Smooth muscle cell (in vitro differentiated cells): ENCODE measurements at regions not wholly inside any gene's neighbourhood (a gene's known extent, or its start where the extent isn't known, plus 50 kb on each side); places are given as distances from the start of the nearest gene placed in this dataset.

Source experiments
- DNase-seq: peaks from one replicate; lab custom pipeline; 2025; ENCODE audit not compliant: unreplicated experiment; lab: John Stamatoyannopoulos, UW
- H2AFZ ChIP-seq: fragments of 200-600 bp; sonication (generic); 2 replicates; pipeline ENCODE4 v1.6.0; 2016; ENCODE audit warnings: antibody characterized with exemption, low read depth, mild to moderate bottlenecking
- H3F3A ChIP-seq: fragments of 200-600 bp; sonication (generic); 2 replicates; pipeline ENCODE4 v1.6.0; 2017; ENCODE audit warnings: antibody characterized with exemption, low read depth
- H3K27ac ChIP-seq: fragments of 200-600 bp; sonication (generic); 2 replicates; pipeline ENCODE4 v1.5.1; 2016; ENCODE audit warnings: low read depth, mild to moderate bottlenecking
- H3K27me3 ChIP-seq: fragments of 200-600 bp; sonication (generic); 2 replicates; pipeline ENCODE4 v1.6.1; 2016; ENCODE audit warnings: low read depth, mild to moderate bottlenecking
- H3K36me3 ChIP-seq: fragments of 200-600 bp; sonication (generic); 2 replicates; pipeline ENCODE4 v1.5.1; 2016; ENCODE audit warnings: low read depth
- H3K4me1 ChIP-seq: fragments of 200-600 bp; sonication (generic); 2 replicates; pipeline ENCODE4 v1.5.1; 2016; ENCODE audit warnings: low read depth
- H3K4me2 ChIP-seq: fragments of 200-600 bp; sonication (generic); 2 replicates; pipeline ENCODE4 v1.6.0; 2016; ENCODE audit warnings: mild to moderate bottlenecking
- H3K4me3 ChIP-seq: fragments of 200-600 bp; sonication (generic); 2 replicates; pipeline ENCODE4 v1.5.1; 2016; ENCODE audit warnings: mild to moderate bottlenecking
- H3K79me2 ChIP-seq: fragments of 200-600 bp; sonication (generic); 2 replicates; pipeline ENCODE4 v1.6.0; 2016; ENCODE audit warnings: low read depth, mild to moderate bottlenecking
- H3K9ac ChIP-seq: fragments of 200-600 bp; sonication (generic); 2 replicates; pipeline ENCODE4 v1.6.0; 2016; ENCODE audit warnings: low read depth
- H3K9me3 ChIP-seq: fragments of 200-600 bp; sonication (generic); replicated peaks from 2 replicates; pipeline ENCODE4 v1.5.1; 2016; ENCODE audit warnings: low read depth
- H4K20me1 ChIP-seq: fragments of 200-600 bp; sonication (generic); 2 replicates; pipeline ENCODE4 v1.6.0; 2016; ENCODE audit warnings: low read depth
- CTCF ChIP-seq: fragments of 200-600 bp; sonication (generic); IDR thresholded peaks from 2 replicates; pipeline ENCODE4 v1.5.1; 2017; ENCODE audit warnings: borderline replicate concordance, mild to moderate bottlenecking, antibody characterized with exemption; ENCODE audit not compliant: insufficient read depth, poor library complexity, severe bottlenecking
- WGBS: methylation state at CpG from one replicate; pipeline ENCODE4 v1.1.7; 2016; ENCODE audit warnings: low lambda C conversion rate; 5-methylcytosine and 5-hydroxymethylcytosine counted together

DNA sequence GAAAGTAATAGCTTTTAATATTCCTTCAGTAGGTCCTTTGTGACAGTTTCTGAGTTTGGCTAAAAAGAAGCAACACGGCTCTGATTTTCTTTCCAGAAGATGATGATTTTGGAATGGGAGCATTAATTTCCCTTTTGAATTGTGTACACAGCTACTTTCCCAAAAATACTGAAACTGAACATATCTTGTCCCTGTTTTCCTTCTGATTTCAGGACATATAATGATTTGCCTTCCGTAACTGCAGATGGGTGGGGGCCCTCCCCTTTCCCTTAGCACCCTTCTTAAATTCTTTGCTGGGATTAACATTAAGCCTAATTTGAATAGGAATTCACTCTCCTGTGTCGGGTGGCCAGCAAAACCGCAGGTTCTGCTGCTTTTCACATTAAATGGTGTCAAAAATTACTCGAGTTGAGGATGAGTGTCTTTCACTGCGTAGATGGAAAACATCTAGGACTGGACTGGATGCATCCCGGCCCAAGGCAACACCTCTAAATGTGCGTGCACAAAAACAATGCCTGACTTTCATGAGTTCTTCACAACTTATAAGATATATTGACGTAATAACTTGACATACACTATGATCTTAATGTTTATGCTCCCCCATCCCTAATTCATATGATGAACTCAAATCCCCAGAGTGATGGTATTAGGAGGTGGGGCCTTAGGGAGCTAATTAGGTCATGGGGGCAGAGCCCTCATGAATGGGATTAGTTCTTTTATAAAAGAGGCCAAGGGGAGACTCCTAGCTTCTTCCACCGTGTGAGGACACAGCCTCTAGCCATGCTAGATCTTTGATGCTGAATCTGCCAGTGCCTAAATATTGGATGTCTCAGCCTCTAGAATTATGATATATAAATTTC is 158.1 kb downstream of the AEBP2 start:
- H2AFZ ChIP-seq = no peak overlapping the region

GRCh38 chr12:19605720-19606119 is 166.4 kb downstream of the AEBP2 start:
- Histone ChIP-seq H3K4me2 (no peak overlapping the region), H4K20me1 (no peaks in the 10 kb centered on the region), H3F3A (no peaks in the 10 kb centered on the region), H3K9me3 (no peaks in the 10 kb centered on the region), H3K27ac (no peak overlapping the region), H3K27me3 (no peaks in the 10 kb centered on the region), H3K9ac (no peak overlapping the region), H3K4me1 (no peaks in the 10 kb centered on the region), H2AFZ (no peak overlapping the region), H3K79me2 (no peaks in the 10 kb centered on the region), H3K36me3 (peaks cover under 1% of the 10 kb centered on the region), H3K4me3 (no peak overlapping the region)
- no peak for TF ChIP-seq CTCF
- no peak for DNase-seq
- 98% methylated on average over 7 of the region's 7 CpGs for WGBS

More for the DNA sequence above, 158.1 kb downstream of the AEBP2 start:
- Histone ChIP-seq H3K4me2 (peak overlapping the region; percentile 13), H3K9ac (no peak overlapping the region), H3K4me1 (peaks cover 23% of the 10 kb centered on the region), H4K20me1 (no peaks in the 10 kb centered on the region), H3K4me3 (no peak overlapping the region), H3K27ac (no peak overlapping the region), H3F3A (no peaks in the 10 kb centered on the region), H3K9me3 (no peaks in the 10 kb centered on the region), H3K27me3 (no peaks in the 10 kb centered on the region), H3K36me3 (no peaks in the 10 kb centered on the region), H3K79me2 (no peaks in the 10 kb centered on the region)
- TF ChIP-seq CTCF = no peak
- no peak for DNase-seq
- WGBS = 56% methylated on average over 10 of the region's 10 CpGs

- H3K4me1 ChIP-seq = no peaks in the 10 kb centered on the region
- peaks cover 5% of the 10 kb centered on the region for H3K36me3 ChIP-seq
- no peak overlapping the region for H3K4me2 ChIP-seq
- H3K4me3 ChIP-seq = no peak overlapping the region
- no peaks in the 10 kb centered on the region for H3K79me2 ChIP-seq
- TF ChIP-seq CTCF = no peak
- no peaks in the 10 kb centered on the region for H3F3A ChIP-seq
- H3K9me3 ChIP-seq = no peaks in the 10 kb centered on the region
- H3K27me3 ChIP-seq = no peaks in the 10 kb centered on the region
- DNase-seq = no peak
- no peaks in the 10 kb centered on the region for H4K20me1 ChIP-seq
- WGBS = 29% methylated on average over 1 of the region's 1 CpG
- H3K27ac ChIP-seq = no peak overlapping the region
- no peak overlapping the region for H2AFZ ChIP-seq
- no peak overlapping the region for H3K9ac ChIP-seq
Observed at GRCh38 chr12:19608039-19608438, 168.7 kb downstream of the AEBP2 start.
